ENCODE measurements at regions not wholly inside any gene's neighbourhood (a gene's known extent, or its start where the extent isn't known, plus 50 kb on each side); places are given as distances from the start of the nearest gene placed in this dataset.

GRCh38 chr2:147346142-147346541 lies 498.7 kb upstream of the ACVR2A start:
- no peak for TF ChIP-seq CTCF (IDR thresholded peaks at IDR 0.05)
- TF ChIP-seq POLR2A (IDR thresholded peaks at IDR 0.05) = no peak
